22Rv1 (cell line): ENCODE measurements at regions not wholly inside any gene's neighbourhood (a gene's known extent, or its start where the extent isn't known, plus 50 kb on each side); places are given as distances from the start of the nearest gene placed in this dataset.

ENCODE experiments used
- ZFX ChIP-seq: fragments of 450-650 bp; IDR thresholded peaks from 2 replicates; pipeline ENCODE4 v1.6.1; 2017; ENCODE audit warnings: antibody characterized with exemption, borderline replicate concordance
- TF ChIP-seq, protein P1 (sequence below): fragments of 450-650 bp; IDR thresholded peaks from 2 replicates; pipeline ENCODE4 v1.5.1; 2017; ENCODE audit warnings: mild to moderate bottlenecking

DNA sequence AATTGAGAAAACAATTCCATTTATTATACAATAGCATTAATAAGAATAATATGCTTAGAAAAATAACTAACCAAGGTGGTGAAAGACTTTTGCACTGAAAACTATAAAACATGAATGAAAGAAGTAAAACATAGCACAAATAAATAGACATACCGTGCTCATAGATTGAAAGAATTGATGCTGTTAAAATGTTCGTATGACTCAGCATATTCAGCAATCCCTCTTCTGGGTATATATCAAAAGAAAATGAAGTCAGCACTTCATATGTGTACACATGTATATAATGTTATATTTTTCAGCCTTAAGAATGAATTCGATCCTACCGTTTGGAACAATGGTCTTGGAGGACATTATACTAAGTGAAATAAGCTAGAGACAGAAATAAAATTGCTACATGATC lies 716.3 kb downstream of the GLUD2 start:
- TF ChIP-seq, protein P1, sequence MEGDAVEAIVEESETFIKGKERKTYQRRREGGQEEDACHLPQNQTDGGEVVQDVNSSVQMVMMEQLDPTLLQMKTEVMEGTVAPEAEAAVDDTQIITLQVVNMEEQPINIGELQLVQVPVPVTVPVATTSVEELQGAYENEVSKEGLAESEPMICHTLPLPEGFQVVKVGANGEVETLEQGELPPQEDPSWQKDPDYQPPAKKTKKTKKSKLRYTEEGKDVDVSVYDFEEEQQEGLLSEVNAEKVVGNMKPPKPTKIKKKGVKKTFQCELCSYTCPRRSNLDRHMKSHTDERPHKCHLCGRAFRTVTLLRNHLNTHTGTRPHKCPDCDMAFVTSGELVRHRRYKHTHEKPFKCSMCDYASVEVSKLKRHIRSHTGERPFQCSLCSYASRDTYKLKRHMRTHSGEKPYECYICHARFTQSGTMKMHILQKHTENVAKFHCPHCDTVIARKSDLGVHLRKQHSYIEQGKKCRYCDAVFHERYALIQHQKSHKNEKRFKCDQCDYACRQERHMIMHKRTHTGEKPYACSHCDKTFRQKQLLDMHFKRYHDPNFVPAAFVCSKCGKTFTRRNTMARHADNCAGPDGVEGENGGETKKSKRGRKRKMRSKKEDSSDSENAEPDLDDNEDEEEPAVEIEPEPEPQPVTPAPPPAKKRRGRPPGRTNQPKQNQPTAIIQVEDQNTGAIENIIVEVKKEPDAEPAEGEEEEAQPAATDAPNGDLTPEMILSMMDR: no peak
- no peak for TF ChIP-seq ZFX
